ENCODE measurements at regions not wholly inside any gene's neighbourhood (a gene's known extent, or its start where the extent isn't known, plus 50 kb on each side); places are given as distances from the start of the nearest gene placed in this dataset.

- TF ChIP-seq CTCF (IDR thresholded peaks at IDR 0.05; ENCODE audit: low read depth, low read length) (no peak), POLR2A (IDR thresholded peaks at IDR 0.05; ENCODE audit: extremely low read depth, insufficient read length) (no peak), MAX (IDR thresholded peaks at IDR 0.05; ENCODE audit: low read depth, low read length) (no peak), MYC (IDR thresholded peaks at IDR 0.05; ENCODE audit: low read depth, low read length) (no peak)
Observed at GRCh38 chr2:8203364-8203763, 478.5 kb upstream of the ID2 start.

Data from NB4 (cell line).